ENCODE measurements at regions not wholly inside any gene's neighbourhood (a gene's known extent, or its start where the extent isn't known, plus 50 kb on each side); places are given as distances from the start of the nearest gene placed in this dataset.

GRCh38 chr1:118504221-118504644 is 319.2 kb upstream of the SPAG17 start:
- Histone ChIP-seq H3K36me3 (ENCODE audit: control insufficient read depth, insufficient read depth, low read length) (no peaks in the 10 kb centered on the region), H3K27me3 (replicated peaks; ENCODE audit: control insufficient read depth, insufficient read depth, low read length) (no peaks in the 10 kb centered on the region), H3K4me1 (no peaks in the 10 kb centered on the region), H3K4me3 (ENCODE audit: low read depth, low read length) (no peak overlapping the region), H3K9me3 (no peaks in the 10 kb centered on the region)
- ChIA-PET CTCF (no interaction called here), POLR2A (no interaction called here)
- no peaks in the 10 kb centered on the region for H3K9me3 Mint-ChIP-seq (ENCODE audit: unreplicated experiment)
- H3K36me3 Mint-ChIP-seq (ENCODE audit: insufficient read depth, unreplicated experiment), result no peaks in the 10 kb centered on the region
- H3K4me1 Mint-ChIP-seq (ENCODE audit: low read depth, unreplicated experiment), result no peaks in the 10 kb centered on the region
- no peak overlapping the region for H3K27ac Mint-ChIP-seq (ENCODE audit: unreplicated experiment)
- H3K27me3 Mint-ChIP-seq (ENCODE audit: insufficient read depth, unreplicated experiment), result no peaks in the 10 kb centered on the region
- no peak for TF ChIP-seq CTCF (IDR thresholded peaks at IDR 0.05; ENCODE audit: insufficient read depth in 1 of 2, low read depth in 1 of 2, low read length in 1 of 2, severe bottlenecking in 1 of 2, unreplicated experiment in 1 of 2)
- no peak overlapping the region for H3K4me3 Mint-ChIP-seq (ENCODE audit: unreplicated experiment)
- DNase-seq, result no peak
- no TSS peak for BruUV-seq (replicated peaks)
- intact Hi-C loops (cut with micrococcal nuclease; ENCODE audit: unreplicated experiment), result no loop called here

DNA sequence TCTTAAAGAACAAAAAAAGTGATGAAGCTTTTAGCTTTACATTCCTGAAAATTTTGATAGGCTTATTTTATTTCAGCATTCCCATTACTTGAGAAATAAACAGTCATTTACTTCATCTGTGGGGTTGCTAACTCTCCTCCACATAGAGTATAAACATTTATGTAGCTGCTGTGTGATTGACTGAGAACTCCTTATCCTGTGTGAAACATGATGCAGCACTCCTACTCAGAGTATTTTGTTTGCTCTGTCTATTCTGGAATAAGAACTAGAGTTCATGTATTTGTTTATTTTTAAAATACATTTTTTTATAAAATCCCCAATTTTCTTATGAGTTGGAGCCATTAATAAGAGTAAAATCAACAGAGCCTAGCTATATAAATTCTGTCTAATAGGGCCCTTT is 318.7 kb upstream of the SPAG17 start:
- no peak for DNase-seq
- H3K4me1 Mint-ChIP-seq (ENCODE audit: low read depth, unreplicated experiment), result no peaks in the 10 kb centered on the region
- H3K27me3 Mint-ChIP-seq (ENCODE audit: insufficient read depth, unreplicated experiment), result no peaks in the 10 kb centered on the region
- H3K27ac Mint-ChIP-seq (ENCODE audit: unreplicated experiment), result no peak overlapping the region
- no peaks in the 10 kb centered on the region for H3K9me3 Mint-ChIP-seq (ENCODE audit: unreplicated experiment)
- Histone ChIP-seq H3K4me1 (no peaks in the 10 kb centered on the region), H3K27me3 (replicated peaks; ENCODE audit: control insufficient read depth, insufficient read depth, low read length) (no peaks in the 10 kb centered on the region), H3K36me3 (ENCODE audit: control insufficient read depth, insufficient read depth, low read length) (no peaks in the 10 kb centered on the region), H3K4me3 (ENCODE audit: low read depth, low read length) (no peak overlapping the region), H3K9me3 (no peaks in the 10 kb centered on the region)
- no TSS peak for BruUV-seq (replicated peaks)
- intact Hi-C loops (cut with micrococcal nuclease; ENCODE audit: unreplicated experiment), result no loop called here
- no peak for TF ChIP-seq CTCF (IDR thresholded peaks at IDR 0.05; ENCODE audit: insufficient read depth in 1 of 2, low read depth in 1 of 2, low read length in 1 of 2, severe bottlenecking in 1 of 2, unreplicated experiment in 1 of 2)
- no peak overlapping the region for H3K4me3 Mint-ChIP-seq (ENCODE audit: unreplicated experiment)
- no peaks in the 10 kb centered on the region for H3K36me3 Mint-ChIP-seq (ENCODE audit: insufficient read depth, unreplicated experiment)
- ChIA-PET CTCF (no interaction called here), POLR2A (no interaction called here)

- intact Hi-C loops (cut with micrococcal nuclease; ENCODE audit: unreplicated experiment), result no loop called here
- Histone ChIP-seq H3K9me3 (no peaks in the 10 kb centered on the region), H3K4me3 (ENCODE audit: low read depth, low read length) (no peak overlapping the region), H3K36me3 (ENCODE audit: control insufficient read depth, insufficient read depth, low read length) (no peaks in the 10 kb centered on the region), H3K4me1 (no peaks in the 10 kb centered on the region), H3K27me3 (replicated peaks; ENCODE audit: control insufficient read depth, insufficient read depth, low read length) (no peaks in the 10 kb centered on the region)
- Mint-ChIP-seq H3K4me3 (ENCODE audit: unreplicated experiment) (no peak overlapping the region), H3K27ac (ENCODE audit: unreplicated experiment) (no peak overlapping the region), H3K4me1 (ENCODE audit: low read depth, unreplicated experiment) (no peaks in the 10 kb centered on the region), H3K36me3 (ENCODE audit: insufficient read depth, unreplicated experiment) (no peaks in the 10 kb centered on the region), H3K9me3 (ENCODE audit: unreplicated experiment) (no peaks in the 10 kb centered on the region), H3K27me3 (ENCODE audit: insufficient read depth, unreplicated experiment) (no peaks in the 10 kb centered on the region)
- POLR2A ChIA-PET, result interaction anchor here (0.5 kb wide), 1 partner anchor 36 kb away, joined by 3 read pairs; no protein-coding TSS in a partner anchor
- no TSS peak for BruUV-seq (replicated peaks)
- CTCF ChIA-PET, result no interaction called here
- TF ChIP-seq CTCF (IDR thresholded peaks at IDR 0.05; ENCODE audit: insufficient read depth in 1 of 2, low read depth in 1 of 2, low read length in 1 of 2, severe bottlenecking in 1 of 2, unreplicated experiment in 1 of 2), result no peak
- no peak for DNase-seq
These were observed 310.0 kb upstream of the SPAG17 start for GRCh38 chr1:118494998-118495397.
